ENCODE measurements at regions not wholly inside any gene's neighbourhood (a gene's known extent, or its start where the extent isn't known, plus 50 kb on each side); places are given as distances from the start of the nearest gene placed in this dataset.
A peak's percentile ranks its signal among the peaks of the same experiment; 100 is the strongest.

DNA sequence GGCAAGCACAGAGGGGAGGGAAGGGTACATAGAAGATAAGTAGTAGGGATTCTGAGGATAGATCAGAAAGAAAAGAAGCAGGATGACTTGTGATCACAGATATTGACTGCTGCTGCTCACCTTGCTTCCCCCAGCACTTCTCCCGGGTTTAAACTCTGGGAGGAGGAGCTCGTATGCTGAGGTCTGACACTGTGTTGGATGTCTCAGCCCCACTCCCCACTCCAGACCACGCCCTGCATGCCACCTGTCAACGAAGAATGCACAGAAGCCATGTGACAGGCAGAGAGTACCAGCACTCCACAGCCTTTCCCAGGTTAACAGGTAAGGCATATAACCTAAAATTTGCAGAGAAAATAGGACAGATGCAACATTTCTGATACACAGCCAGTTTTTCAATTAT, 388.9 kb downstream of the TNS3 start:
- no peaks in the 10 kb centered on the region for H4K20me1 ChIP-seq
- H3K36me3 ChIP-seq, result no peaks in the 10 kb centered on the region
- no peak overlapping the region for H3K27ac ChIP-seq
- H3K4me2 ChIP-seq, result no peak overlapping the region
- H3K4me1 ChIP-seq, result peaks cover 44% of the 10 kb centered on the region
- no peaks in the 10 kb centered on the region for H3K27me3 ChIP-seq
- no peaks in the 10 kb centered on the region for H3K9me3 ChIP-seq
- no peak for TF ChIP-seq Cebpa-rat (IDR thresholded peaks at IDR 0.05)
- H3K4me3 ChIP-seq, result no peak overlapping the region
- H3K9ac ChIP-seq, result no peak overlapping the region

DNA sequence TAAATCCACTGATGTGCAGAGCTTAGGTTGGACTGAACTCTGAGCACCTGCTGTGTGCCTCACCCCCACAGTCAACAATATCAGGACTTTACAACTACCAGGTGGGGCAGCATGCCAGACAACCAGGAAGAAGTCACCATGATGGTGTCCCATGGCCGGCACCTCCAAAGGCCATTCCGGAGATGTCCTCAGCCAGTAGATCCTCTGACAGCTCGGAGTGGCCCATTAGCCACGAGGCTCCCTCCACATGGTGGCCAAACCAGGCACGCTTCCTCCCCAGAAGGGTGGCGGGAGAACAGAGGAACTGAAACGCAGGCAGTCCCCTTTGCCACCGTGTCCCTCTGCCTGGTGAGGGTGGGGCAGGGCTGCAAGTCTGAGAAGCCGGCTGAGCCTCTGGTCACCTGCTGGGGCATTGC, 390.0 kb downstream of the TNS3 start:
- TF ChIP-seq Cebpa-rat (IDR thresholded peaks at IDR 0.05), result no peak
- Histone ChIP-seq H3K4me3 (no peak overlapping the region), H3K4me2 (peak overlapping the region; percentile 41; the same call in 1 of the 2 replicates), H3K27me3 (no peaks in the 10 kb centered on the region), H3K36me3 (no peaks in the 10 kb centered on the region), H3K9ac (no peak overlapping the region), H4K20me1 (no peaks in the 10 kb centered on the region), H3K9me3 (no peaks in the 10 kb centered on the region), H3K27ac (peak overlapping the region; percentile 21; the same call in 1 of the 2 replicates), H3K4me1 (peaks cover 54% of the 10 kb centered on the region)

DNA sequence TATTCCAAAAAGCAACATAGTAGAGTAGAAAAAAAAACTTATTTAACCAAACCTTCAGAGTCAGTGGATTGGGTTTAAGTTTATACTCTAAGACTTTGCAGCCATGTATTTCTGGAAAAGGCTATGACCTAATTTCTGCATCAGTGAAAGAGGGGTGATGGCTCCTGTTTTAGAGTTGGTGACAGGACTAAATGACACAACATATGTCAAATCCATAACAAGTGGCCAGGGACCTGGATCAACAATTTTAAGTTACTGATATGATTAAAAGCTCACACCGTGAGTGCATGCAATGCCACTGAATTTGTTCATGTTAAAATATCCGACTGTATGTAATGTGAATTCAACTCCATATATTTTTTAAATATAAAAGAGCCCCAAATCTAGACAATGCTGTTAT, 390.6 kb downstream of the TNS3 start:
- no peaks in the 10 kb centered on the region for H3K9me3 ChIP-seq
- H3K27me3 ChIP-seq, result no peaks in the 10 kb centered on the region
- no peak overlapping the region; the same call in 1 of the 2 replicates for H3K27ac ChIP-seq
- H3K4me3 ChIP-seq, result no peak overlapping the region
- H4K20me1 ChIP-seq, result no peaks in the 10 kb centered on the region
- no peak for TF ChIP-seq Cebpa-rat (IDR thresholded peaks at IDR 0.05)
- H3K4me1 ChIP-seq, result peaks cover 60% of the 10 kb centered on the region
- H3K9ac ChIP-seq, result no peak overlapping the region
- H3K36me3 ChIP-seq, result no peaks in the 10 kb centered on the region
- H3K4me2 ChIP-seq, result no peak overlapping the region

DNA sequence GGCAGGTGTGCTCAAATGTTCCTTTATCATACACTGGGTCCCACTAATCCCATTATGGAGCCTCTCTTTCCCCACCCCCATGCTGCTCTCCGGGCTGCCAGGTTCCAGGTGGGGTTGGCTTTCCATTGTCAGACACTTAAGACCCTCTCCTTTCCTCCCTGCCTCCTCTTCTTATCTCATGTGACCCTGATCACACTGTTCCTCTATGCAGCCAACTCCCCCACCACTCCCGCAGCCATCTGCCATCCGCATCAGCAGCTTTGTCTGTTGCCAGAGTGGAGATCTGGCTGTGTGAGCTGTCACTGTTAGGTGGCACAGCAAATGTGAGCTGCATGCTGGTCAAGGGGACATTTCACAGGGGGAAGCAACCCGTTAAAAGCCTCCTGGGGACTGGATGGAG, 391.4 kb downstream of the TNS3 start:
- Histone ChIP-seq H3K9me3 (no peaks in the 10 kb centered on the region), H4K20me1 (no peaks in the 10 kb centered on the region), H3K36me3 (no peaks in the 10 kb centered on the region), H3K27me3 (no peaks in the 10 kb centered on the region), H3K4me1 (peaks cover 69% of the 10 kb centered on the region), H3K9ac (no peak overlapping the region), H3K4me3 (no peak overlapping the region), H3K27ac (no peak overlapping the region; the same call in 1 of the 2 replicates), H3K4me2 (peak overlapping the region; percentile 87)
- no peak for TF ChIP-seq Cebpa-rat (IDR thresholded peaks at IDR 0.05)

DNA sequence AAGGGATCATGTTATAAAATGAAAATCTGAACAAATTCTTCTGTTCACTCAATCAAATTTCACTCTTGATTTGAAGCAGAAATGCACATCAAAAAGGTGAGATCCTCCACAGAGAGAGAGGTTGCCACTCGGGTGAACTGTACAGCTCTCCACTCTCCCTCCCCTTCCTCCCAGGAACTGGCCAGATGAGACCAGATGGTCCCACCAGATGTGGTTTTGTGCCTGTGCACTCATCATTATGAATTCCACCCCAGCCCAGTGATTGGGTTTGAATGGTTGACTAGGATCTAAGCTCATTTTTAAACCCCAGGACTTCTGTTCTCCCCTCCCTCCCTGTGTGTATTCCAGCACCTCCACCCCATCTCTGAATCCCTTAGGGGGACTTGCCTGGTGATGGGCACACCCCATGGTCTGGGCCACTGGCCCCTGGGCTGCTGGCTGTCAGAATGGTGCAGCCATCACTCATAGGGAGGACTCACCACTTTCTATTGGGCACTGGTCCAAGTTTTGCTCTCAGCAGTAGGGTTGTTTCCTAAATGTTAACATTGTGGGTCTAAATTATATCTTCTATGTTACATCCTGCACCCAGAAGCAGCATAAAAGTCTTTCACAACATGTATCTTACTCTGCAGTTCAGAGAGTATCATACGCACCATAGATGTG, 393.1 kb downstream of the TNS3 start:
- Histone ChIP-seq H3K4me2 (peak overlapping the region; percentile 87), H3K36me3 (no peaks in the 10 kb centered on the region), H3K4me1 (peaks cover 85% of the 10 kb centered on the region), H3K27me3 (no peaks in the 10 kb centered on the region), H3K4me3 (peak overlapping the region; percentile 12; the same call in 1 of the 2 replicates), H3K9ac (peak overlapping the region; percentile 11; the same call in 1 of the 2 replicates), H3K27ac (peak overlapping the region; percentile 62), H3K9me3 (no peaks in the 10 kb centered on the region), H4K20me1 (no peaks in the 10 kb centered on the region)
- no peak for TF ChIP-seq Cebpa-rat (IDR thresholded peaks at IDR 0.05)

DNA sequence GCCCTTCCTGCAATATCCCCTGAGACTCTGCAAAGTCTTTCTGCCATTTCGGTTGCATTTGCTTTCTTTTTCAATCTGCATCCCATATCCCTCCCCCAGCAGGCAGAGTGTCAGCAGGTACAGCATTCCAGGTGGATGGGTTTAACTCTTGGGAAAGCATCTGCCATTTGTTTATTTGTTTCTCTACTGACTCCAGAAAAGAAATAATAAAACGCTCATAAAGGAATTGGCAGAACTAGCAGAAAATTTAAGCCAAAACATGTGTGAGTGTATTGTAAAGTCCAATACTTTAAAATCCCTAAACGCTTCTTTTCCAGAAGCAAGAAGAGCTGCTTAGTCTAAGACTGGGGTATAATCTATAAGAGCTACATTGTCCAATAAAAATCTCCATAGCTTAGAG, 393.8 kb downstream of the TNS3 start:
- peak overlapping the region; percentile 12; the same call in 1 of the 2 replicates for H3K4me3 ChIP-seq
- peak overlapping the region; percentile 87 for H3K4me2 ChIP-seq
- H3K36me3 ChIP-seq, result no peaks in the 10 kb centered on the region
- no peaks in the 10 kb centered on the region for H3K27me3 ChIP-seq
- H3K9ac ChIP-seq, result peak overlapping the region; percentile 11; the same call in 1 of the 2 replicates
- no peaks in the 10 kb centered on the region for H3K9me3 ChIP-seq
- H3K4me1 ChIP-seq, result peaks cover 92% of the 10 kb centered on the region
- no peak for TF ChIP-seq Cebpa-rat (IDR thresholded peaks at IDR 0.05)
- no peaks in the 10 kb centered on the region for H4K20me1 ChIP-seq
- peak overlapping the region; percentile 62 for H3K27ac ChIP-seq

DNA sequence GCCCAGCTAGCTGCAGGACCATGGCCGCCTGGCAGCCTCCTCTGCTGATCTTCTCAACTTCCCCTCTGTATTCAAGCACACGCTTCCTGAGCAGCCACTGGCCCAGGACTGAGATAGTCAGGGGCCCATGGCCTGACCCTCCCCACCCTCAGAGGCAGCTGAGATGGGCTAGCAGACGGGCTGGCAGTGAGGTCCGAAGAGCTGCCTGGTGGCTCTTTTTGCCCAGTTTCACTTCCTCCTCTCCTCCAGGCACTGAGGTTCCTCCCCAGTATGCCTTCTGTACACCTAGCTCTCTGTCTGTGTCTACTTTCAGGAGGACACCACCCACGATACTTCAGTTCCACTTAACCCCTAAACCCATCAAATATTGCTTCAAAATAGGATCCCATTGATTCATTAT, 395.6 kb downstream of the TNS3 start:
- H3K27me3 ChIP-seq, result no peaks in the 10 kb centered on the region
- no peaks in the 10 kb centered on the region for H4K20me1 ChIP-seq
- no peaks in the 10 kb centered on the region for H3K36me3 ChIP-seq
- H3K9me3 ChIP-seq, result no peaks in the 10 kb centered on the region
- TF ChIP-seq Cebpa-rat (IDR thresholded peaks at IDR 0.05), result no peak
- peak overlapping the region; percentile 45; the same call in 1 of the 2 replicates for H3K9ac ChIP-seq
- peaks cover 99% of the 10 kb centered on the region for H3K4me1 ChIP-seq
- H3K27ac ChIP-seq, result peak overlapping the region; percentile 62
- peak overlapping the region; percentile 87 for H3K4me2 ChIP-seq
- H3K4me3 ChIP-seq, result 0 out of 2 replicates have a peak overlapping the region, but pooled peaks have one; percentile 13

DNA sequence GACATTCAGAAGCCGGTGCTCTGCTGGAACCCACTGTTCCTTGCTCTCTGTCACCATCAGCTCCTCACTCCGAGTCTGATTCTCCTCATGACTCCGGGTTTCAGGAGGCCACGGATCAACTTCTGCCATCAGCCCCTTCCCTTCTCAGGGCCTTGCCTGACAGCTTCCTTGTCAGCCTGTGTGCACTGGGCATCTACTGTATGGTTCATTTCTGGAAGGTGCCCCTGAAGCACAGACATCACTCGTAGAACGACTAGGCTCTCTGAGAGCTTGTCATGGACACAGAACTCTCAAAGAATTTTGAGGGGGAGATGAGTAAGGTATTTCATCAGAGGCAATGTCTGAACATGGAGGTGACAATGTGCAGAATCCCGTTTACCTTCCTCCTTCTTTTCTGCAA, 396.1 kb downstream of the TNS3 start:
- Histone ChIP-seq H3K4me3 (peak overlapping the region; percentile 13; the same call in 1 of the 2 replicates), H3K27me3 (no peaks in the 10 kb centered on the region), H3K4me2 (peak overlapping the region; percentile 87), H3K9me3 (no peaks in the 10 kb centered on the region), H3K27ac (peak overlapping the region; percentile 62), H3K36me3 (no peaks in the 10 kb centered on the region), H3K9ac (peak overlapping the region; percentile 45; the same call in 1 of the 2 replicates), H3K4me1 (peaks cover 99% of the 10 kb centered on the region), H4K20me1 (no peaks in the 10 kb centered on the region)
- TF ChIP-seq Cebpa-rat (IDR thresholded peaks at IDR 0.05), result no peak

DNA sequence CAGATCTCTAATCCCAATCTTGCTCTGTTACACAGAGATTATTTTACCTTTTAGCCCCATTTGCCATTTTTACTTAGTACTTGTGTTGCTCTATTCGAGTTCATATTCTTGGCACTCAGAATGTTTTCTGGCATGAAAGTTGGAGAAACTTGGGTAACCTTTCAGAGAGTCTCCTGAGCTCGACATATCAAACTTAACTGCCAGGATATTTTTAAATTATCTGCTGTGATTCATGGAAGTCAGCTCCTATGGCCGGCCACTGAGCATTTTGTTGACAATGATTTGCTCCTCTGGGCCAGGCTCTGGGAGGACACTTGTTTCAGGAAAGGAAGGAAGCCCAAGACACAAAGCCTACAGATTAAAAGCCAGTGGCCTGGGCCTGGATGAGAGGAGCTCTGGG, 396.7 kb downstream of the TNS3 start:
- H3K27me3 ChIP-seq, result no peaks in the 10 kb centered on the region
- H4K20me1 ChIP-seq, result no peaks in the 10 kb centered on the region
- H3K4me1 ChIP-seq, result peaks cover 99% of the 10 kb centered on the region
- peak overlapping the region; percentile 45 for H3K9ac ChIP-seq
- peak overlapping the region; percentile 62 for H3K27ac ChIP-seq
- H3K9me3 ChIP-seq, result no peaks in the 10 kb centered on the region
- peak overlapping the region; percentile 13; the same call in 1 of the 2 replicates for H3K4me3 ChIP-seq
- peak overlapping the region; percentile 87 for H3K4me2 ChIP-seq
- TF ChIP-seq Cebpa-rat (IDR thresholded peaks at IDR 0.05), result no peak
- H3K36me3 ChIP-seq, result no peaks in the 10 kb centered on the region

DNA sequence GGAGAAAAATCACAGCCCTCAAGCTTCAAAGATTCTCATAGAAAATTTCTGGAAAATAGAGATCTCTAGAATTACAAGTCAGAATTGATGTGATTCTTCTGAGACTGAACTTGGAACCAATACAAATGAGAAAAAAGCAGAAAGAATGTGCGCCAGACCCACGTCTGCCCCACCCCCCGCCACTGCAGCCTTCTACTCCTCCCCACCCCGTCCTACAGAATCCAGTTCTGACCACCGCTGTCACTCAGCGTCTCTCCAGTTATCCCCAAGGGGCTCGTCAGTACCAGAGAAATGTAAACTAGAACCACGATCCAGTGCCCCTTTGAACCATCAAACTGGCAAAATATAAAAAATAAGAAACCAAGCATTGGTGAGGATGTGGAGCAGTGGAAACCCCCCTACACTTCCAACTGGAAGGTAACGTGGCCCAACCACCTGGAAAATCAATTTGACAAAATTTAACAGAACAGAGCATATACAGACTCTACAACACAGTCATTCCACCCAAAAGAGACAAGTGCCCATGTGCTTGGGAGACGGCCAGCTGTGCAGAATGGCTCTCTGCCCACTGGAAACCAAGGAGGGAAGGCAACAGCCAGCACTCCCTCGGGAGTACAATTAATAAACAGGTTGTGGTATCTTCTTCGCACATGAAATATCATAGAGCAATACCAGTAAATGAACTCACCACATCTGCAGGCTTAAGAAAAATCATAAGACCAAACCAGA, 397.9 kb downstream of the TNS3 start:
- peak overlapping the region; percentile 50 for H3K4me3 ChIP-seq
- H3K9me3 ChIP-seq, result no peaks in the 10 kb centered on the region
- peak overlapping the region; percentile 15; the same call in 1 of the 2 replicates for H3K9ac ChIP-seq
- H3K4me1 ChIP-seq, result peaks cover 94% of the 10 kb centered on the region
- H3K4me2 ChIP-seq, result peak overlapping the region; percentile 87
- peak overlapping the region; percentile 37; the same call in 1 of the 2 replicates for H3K27ac ChIP-seq
- no peaks in the 10 kb centered on the region for H3K36me3 ChIP-seq
- TF ChIP-seq Cebpa-rat (IDR thresholded peaks at IDR 0.05), result no peak
- H3K27me3 ChIP-seq, result no peaks in the 10 kb centered on the region
- H4K20me1 ChIP-seq, result no peaks in the 10 kb centered on the region
